Astrocyte (in vitro differentiated cells and primary cell): ENCODE measurements at regions not wholly inside any gene's neighbourhood (a gene's known extent, or its start where the extent isn't known, plus 50 kb on each side); places are given as distances from the start of the nearest gene placed in this dataset.

Experiments
- DNase-seq: peaks from one replicate; pipeline ENCODE4 v3.0.0-alpha.2; 2010; ENCODE audit warnings: low read depth
- FAIRE-seq: peaks from 2 replicates; lab custom pipeline; 2011; peaks lifted over from hg19 to GRCh38; lab: Jason Lieb, UNC
- H2AFZ ChIP-seq: 2 replicates; pipeline ENCODE4 v1.6.0; 2012; ENCODE audit warnings: low read depth, low read length, inconsistent platforms
- H3K27ac ChIP-seq: 2 replicates; pipeline ENCODE4 v1.5.1; 2011; ENCODE audit warnings: low read depth, low read length, inconsistent platforms
- H3K27me3 ChIP-seq: 2 replicates; pipeline ENCODE4 v1.6.0; 2011; ENCODE audit warnings: low read length, inconsistent platforms; ENCODE audit not compliant: insufficient read depth
- H3K36me3 ChIP-seq: 2 replicates; pipeline ENCODE4 v1.5.1; 2011; ENCODE audit warnings: low read length, inconsistent platforms; ENCODE audit not compliant: insufficient read depth
- H3K4me1 ChIP-seq: 2 replicates; pipeline ENCODE4 v1.5.1; 2011; ENCODE audit warnings: low read length, inconsistent platforms; ENCODE audit not compliant: insufficient read depth
- H3K4me2 ChIP-seq: 2 replicates; pipeline ENCODE4 v1.6.0; 2012; ENCODE audit warnings: low read length, inconsistent platforms
- H3K4me3 ChIP-seq: 2 replicates; pipeline ENCODE4 v1.5.1; 2011; ENCODE audit warnings: low read depth, mild to moderate bottlenecking, low read length, inconsistent platforms; ENCODE audit not compliant: insufficient read depth
- H3K79me2 ChIP-seq: 2 replicates; pipeline ENCODE4 v1.6.0; 2012; ENCODE audit warnings: mild to moderate bottlenecking, low read length, inconsistent platforms; ENCODE audit not compliant: insufficient read depth
- H3K9ac ChIP-seq: 2 replicates; pipeline ENCODE4 v1.6.0; 2012; ENCODE audit warnings: mild to moderate bottlenecking, low read length, inconsistent platforms
- H3K9me3 ChIP-seq: 2 replicates; pipeline ENCODE4 v1.5.1; 2012; ENCODE audit warnings: low read depth, mild to moderate bottlenecking, low read length, inconsistent platforms; ENCODE audit not compliant: insufficient read depth
- H4K20me1 ChIP-seq: 2 replicates; pipeline ENCODE4 v1.6.0; 2012; ENCODE audit warnings: low read length, inconsistent platforms; ENCODE audit not compliant: insufficient read depth
- H3K27ac Mint-ChIP-seq: one replicate; pipeline ENCODE4 v1.8.0; 2021; ENCODE audit warnings: mild to moderate bottlenecking, mixed read lengths; ENCODE audit not compliant: unreplicated experiment
- H3K27me3 Mint-ChIP-seq: one replicate; pipeline ENCODE4 v1.8.0; 2021; ENCODE audit warnings: low read depth, mixed read lengths; ENCODE audit not compliant: unreplicated experiment
- H3K36me3 Mint-ChIP-seq: one replicate; pipeline ENCODE4 v1.8.0; 2021; ENCODE audit warnings: low read depth, mixed read lengths; ENCODE audit not compliant: unreplicated experiment
- H3K4me1 Mint-ChIP-seq: one replicate; pipeline ENCODE4 v1.8.0; 2021; ENCODE audit warnings: low read depth, mixed read lengths; ENCODE audit not compliant: unreplicated experiment
- H3K4me3 Mint-ChIP-seq: one replicate; pipeline ENCODE4 v1.8.0; 2021; ENCODE audit warnings: mild to moderate bottlenecking, moderate library complexity, mixed read lengths; ENCODE audit not compliant: unreplicated experiment
- H3K9me3 Mint-ChIP-seq: one replicate; pipeline ENCODE4 v1.8.0; 2021; ENCODE audit warnings: mild to moderate bottlenecking, mixed read lengths; ENCODE audit not compliant: unreplicated experiment
- EZH2 ChIP-seq: IDR thresholded peaks from 2 replicates; pipeline ENCODE4 v1.6.1; 2012; ENCODE audit warnings: mild to moderate bottlenecking, low read length, inconsistent platforms; ENCODE audit not compliant: insufficient read depth
- TF ChIP-seq, protein P1 (sequence below): IDR thresholded peaks from 2 replicates; pipeline ENCODE4 v1.5.1; 2011; ENCODE audit warnings: low read depth, mild to moderate bottlenecking, inconsistent platforms, low read length, moderate library complexity; ENCODE audit not compliant: insufficient read depth

DNA sequence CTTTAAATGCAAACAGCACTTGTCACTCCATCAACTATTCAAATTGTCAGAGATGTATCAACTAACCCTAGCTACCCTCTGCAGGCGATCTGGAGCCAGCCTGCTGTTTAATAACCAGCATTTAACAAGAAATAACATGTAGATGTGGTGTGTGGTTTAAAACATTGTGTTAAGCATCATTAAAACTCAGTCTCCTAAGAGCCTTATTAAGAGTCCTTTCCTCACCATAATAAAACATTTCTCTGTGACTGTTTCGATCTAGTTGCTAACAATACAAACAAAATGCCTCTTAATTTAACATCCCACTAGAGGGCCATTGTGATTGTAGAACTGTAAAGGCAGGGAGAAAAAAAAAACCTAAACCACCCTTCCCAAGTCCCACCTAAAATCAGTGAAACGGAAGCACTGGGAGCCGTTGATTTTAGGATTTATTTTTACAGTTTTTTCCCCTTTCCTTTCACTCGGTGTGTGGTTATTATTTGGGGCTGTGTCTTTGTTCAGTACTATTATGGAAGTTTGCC is 708.6 kb downstream of the C4orf33 start:
- Histone ChIP-seq H3K27me3 (no peaks in the 10 kb centered on the region), H3K4me1 (no peaks in the 10 kb centered on the region), H3K36me3 (no peaks in the 10 kb centered on the region), H3K9me3 (no peaks in the 10 kb centered on the region), H3K27ac (no peak overlapping the region), H2AFZ (no peak overlapping the region), H3K4me3 (no peak overlapping the region), H3K4me2 (no peak overlapping the region), H3K79me2 (no peaks in the 10 kb centered on the region), H4K20me1 (no peaks in the 10 kb centered on the region), H3K9ac (no peak overlapping the region)
- DNase-seq (no peak), FAIRE-seq (no peak)
- Mint-ChIP-seq H3K36me3 (no peaks in the 10 kb centered on the region), H3K4me3 (no peak overlapping the region), H3K4me1 (no peaks in the 10 kb centered on the region), H3K27ac (no peak overlapping the region), H3K27me3 (no peaks in the 10 kb centered on the region), H3K9me3 (no peaks in the 10 kb centered on the region)
- TF ChIP-seq, protein P1, sequence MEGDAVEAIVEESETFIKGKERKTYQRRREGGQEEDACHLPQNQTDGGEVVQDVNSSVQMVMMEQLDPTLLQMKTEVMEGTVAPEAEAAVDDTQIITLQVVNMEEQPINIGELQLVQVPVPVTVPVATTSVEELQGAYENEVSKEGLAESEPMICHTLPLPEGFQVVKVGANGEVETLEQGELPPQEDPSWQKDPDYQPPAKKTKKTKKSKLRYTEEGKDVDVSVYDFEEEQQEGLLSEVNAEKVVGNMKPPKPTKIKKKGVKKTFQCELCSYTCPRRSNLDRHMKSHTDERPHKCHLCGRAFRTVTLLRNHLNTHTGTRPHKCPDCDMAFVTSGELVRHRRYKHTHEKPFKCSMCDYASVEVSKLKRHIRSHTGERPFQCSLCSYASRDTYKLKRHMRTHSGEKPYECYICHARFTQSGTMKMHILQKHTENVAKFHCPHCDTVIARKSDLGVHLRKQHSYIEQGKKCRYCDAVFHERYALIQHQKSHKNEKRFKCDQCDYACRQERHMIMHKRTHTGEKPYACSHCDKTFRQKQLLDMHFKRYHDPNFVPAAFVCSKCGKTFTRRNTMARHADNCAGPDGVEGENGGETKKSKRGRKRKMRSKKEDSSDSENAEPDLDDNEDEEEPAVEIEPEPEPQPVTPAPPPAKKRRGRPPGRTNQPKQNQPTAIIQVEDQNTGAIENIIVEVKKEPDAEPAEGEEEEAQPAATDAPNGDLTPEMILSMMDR = no peak
- no peak for TF ChIP-seq EZH2

DNA sequence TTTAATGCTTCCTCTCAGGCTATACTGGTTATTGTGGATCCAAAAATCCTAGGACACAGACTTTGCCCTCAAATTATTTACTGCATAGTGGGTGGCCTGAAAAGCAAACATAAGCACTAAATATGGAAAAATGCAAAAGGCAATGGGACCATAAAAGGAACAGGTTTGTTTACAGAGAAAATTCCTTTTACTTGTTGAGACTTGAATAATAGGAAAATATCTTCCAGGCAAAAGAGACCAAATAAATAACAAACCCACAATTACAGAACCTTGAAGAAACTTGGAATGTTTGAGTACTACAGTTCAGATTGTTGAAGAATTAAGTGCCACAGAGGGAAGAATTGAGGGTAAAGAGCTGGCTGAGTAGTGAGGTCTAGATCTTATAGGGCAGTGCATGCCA is 711.0 kb downstream of the C4orf33 start:
- TF ChIP-seq, protein P1 = no peak
- no peak for TF ChIP-seq EZH2
- no peak for DNase-seq
- Histone ChIP-seq H3K4me3 (no peak overlapping the region), H3K4me2 (no peak overlapping the region), H3K36me3 (no peaks in the 10 kb centered on the region), H3K4me1 (no peaks in the 10 kb centered on the region), H3K9me3 (peaks cover 3% of the 10 kb centered on the region), H3K27ac (no peak overlapping the region), H3K27me3 (no peaks in the 10 kb centered on the region), H4K20me1 (no peaks in the 10 kb centered on the region), H2AFZ (no peak overlapping the region), H3K9ac (no peak overlapping the region), H3K79me2 (no peaks in the 10 kb centered on the region)
- Mint-ChIP-seq H3K9me3 (no peaks in the 10 kb centered on the region), H3K27me3 (no peaks in the 10 kb centered on the region), H3K27ac (no peak overlapping the region), H3K36me3 (no peaks in the 10 kb centered on the region), H3K4me3 (no peak overlapping the region), H3K4me1 (no peaks in the 10 kb centered on the region)
- no peak for FAIRE-seq

DNA sequence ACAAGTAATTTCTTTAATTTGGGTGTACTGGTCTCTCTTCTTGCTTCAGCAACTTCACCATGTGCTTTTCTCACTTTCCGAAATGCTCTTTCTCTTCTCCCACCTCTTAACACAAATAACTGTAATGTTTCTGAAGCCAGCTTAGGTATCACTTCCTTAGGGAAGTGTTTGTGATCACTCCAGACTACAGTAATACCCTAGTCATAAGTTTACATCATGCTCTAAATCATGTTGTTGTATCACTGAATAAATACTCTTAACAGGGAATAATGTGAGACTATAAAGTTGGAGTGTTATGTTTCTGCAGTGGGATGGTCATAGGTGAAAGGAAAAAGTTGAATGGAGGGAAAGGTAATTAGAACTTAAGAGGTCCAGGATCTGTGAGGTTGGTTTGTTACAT is 712.3 kb downstream of the C4orf33 start:
- no peak for TF ChIP-seq EZH2
- TF ChIP-seq, protein P1 = no peak
- H3K9ac ChIP-seq = no peak overlapping the region
- Mint-ChIP-seq H3K27ac (no peak overlapping the region), H3K9me3 (no peaks in the 10 kb centered on the region), H3K36me3 (no peaks in the 10 kb centered on the region), H3K4me1 (no peaks in the 10 kb centered on the region), H3K27me3 (no peaks in the 10 kb centered on the region), H3K4me3 (no peak overlapping the region)
- H3K4me2 ChIP-seq = no peak overlapping the region
- DNase-seq (no peak), FAIRE-seq (no peak)
- H3K4me1 ChIP-seq = no peaks in the 10 kb centered on the region
- H3K27ac ChIP-seq = no peak overlapping the region
- no peaks in the 10 kb centered on the region for H4K20me1 ChIP-seq
- no peak overlapping the region for H2AFZ ChIP-seq
- no peaks in the 10 kb centered on the region for H3K27me3 ChIP-seq
- H3K79me2 ChIP-seq = no peaks in the 10 kb centered on the region
- no peaks in the 10 kb centered on the region for H3K36me3 ChIP-seq
- H3K9me3 ChIP-seq = peaks cover 3% of the 10 kb centered on the region
- no peak overlapping the region for H3K4me3 ChIP-seq
